ENCODE measurements at regions not wholly inside any gene's neighbourhood (a gene's known extent, or its start where the extent isn't known, plus 50 kb on each side); places are given as distances from the start of the nearest gene placed in this dataset.

GRCh38 chr14:58882577-58883018, 244.8 kb downstream of the DACT1 start:
- ChIA-PET CTCF (no interaction called here), POLR2A (no interaction called here)
- peaks cover 0 to 2% of the 10 kb centered on the region in 2 experiments for H3K27me3 ChIP-seq (ENCODE audit: control insufficient read depth in 2 of 2, insufficient read depth in 2 of 2, low read length in 2 of 2)
- no peaks in the 10 kb centered on the region for H3K9me3 ChIP-seq (replicated peaks; ENCODE audit: control insufficient read depth, insufficient read depth, low read length)
- DNase-seq (ENCODE audit: low read depth, low spot score) (no peak), FAIRE-seq (no peak)
- TF ChIP-seq GATA2 (IDR thresholded peaks at IDR 0.05; ENCODE audit: insufficient read depth, insufficient read length, low read depth, low read length) (no peak), FOS (IDR thresholded peaks at IDR 0.05; ENCODE audit: borderline replicate concordance, insufficient read depth, low read length) (no peak), MYC (IDR thresholded peaks at IDR 0.05; ENCODE audit: low read depth, low read length) (no peak), POLR2AphosphoS5 (IDR thresholded peaks at IDR 0.05; ENCODE audit: insufficient read depth, low read depth, low read length) (no peak), MAX (IDR thresholded peaks at IDR 0.05; ENCODE audit: insufficient read depth, insufficient read length) (no peak), CTCF (IDR thresholded peaks at IDR 0.05; ENCODE audit: extremely low read depth in 1 of 2, insufficient read depth in 1 of 2, low read depth in 1 of 2, low read length in 2 of 2) (no peak), JUN (IDR thresholded peaks at IDR 0.05; ENCODE audit: borderline replicate concordance, insufficient read depth, insufficient read length, low read depth) (no peak), EZH2 (IDR thresholded peaks at IDR 0.05; ENCODE audit: borderline replicate concordance, low read depth, low read length, severe bottlenecking) (no peak), POLR2A (IDR thresholded peaks at IDR 0.05; ENCODE audit: low read depth, low read length) (no peak)
- no peak overlapping the region for H3K9ac ChIP-seq (replicated peaks; ENCODE audit: extremely low read depth, insufficient read depth, low read length)
- no peaks in the 10 kb centered on the region for H4K20me1 ChIP-seq (replicated peaks; ENCODE audit: control insufficient read depth, extremely low read depth, insufficient read depth, low read length)
- no TSS peak for BruUV-seq (replicated peaks)
- no peak overlapping the region for H3K27ac ChIP-seq (ENCODE audit: insufficient read depth, low read depth, low read length)
- intact Hi-C loops (cut with micrococcal nuclease) (no loop called here), dilution Hi-C loops (cut with MboI; ENCODE audit: extremely low pct_ligation_motif_present, low sequenced_read_pairs) (no loop called here)
- H3K9me1 ChIP-seq (replicated peaks; ENCODE audit: control insufficient read depth, extremely low read depth, insufficient read depth, low read length) = no peaks in the 10 kb centered on the region
- no peak overlapping the region for H3K4me2 ChIP-seq (ENCODE audit: insufficient read depth, low read length)
- H3K36me3 ChIP-seq (ENCODE audit: control insufficient read depth in 2 of 2, extremely low read depth in 1 of 2, insufficient read depth in 2 of 2, low read length in 2 of 2) = no peaks in the 10 kb centered on the region
- H3K4me1 ChIP-seq (ENCODE audit: control insufficient read depth, extremely low read depth, insufficient read depth, low read length) = no peaks in the 10 kb centered on the region
- H3K79me2 ChIP-seq (ENCODE audit: control insufficient read depth, insufficient read depth, low read length) = no peaks in the 10 kb centered on the region
- no peak overlapping the region for H2AFZ ChIP-seq (ENCODE audit: low read depth, low read length)
- H3K4me3 ChIP-seq (replicated peaks in 1 of 3; ENCODE audit: insufficient read depth in 1 of 3, low read depth in 1 of 3, low read length in 3 of 3) = no peak overlapping the region
